Suprapubic skin (tissue), 3 donors: ENCODE measurements at regions not wholly inside any gene's neighbourhood (a gene's known extent, or its start where the extent isn't known, plus 50 kb on each side); places are given as distances from the start of the nearest gene placed in this dataset.

Experiments used
- POLR2A ChIP-seq, 2 donors: fragments of 450-650 bp; IDR thresholded peaks; one replicate each; pipeline ENCODE4 v1.6.1; 2017; ENCODE audit warnings: antibody characterized with exemption in 2 of 2, mild to moderate bottlenecking in 2 of 2, moderate library complexity in 2 of 2
- TF ChIP-seq, protein P1 (sequence below), 2 donors: fragments of 200-600 bp in 1 of 2; fragments of 450-650 bp in 1 of 2; sonication (generic) in 1 of 2; IDR thresholded peaks; one replicate each; pipeline ENCODE4 v1.5.1; 2016 to 2019; ENCODE audit warnings: antibody characterized with exemption in 2 of 2, mild to moderate bottlenecking in 1 of 2, moderate library complexity in 1 of 2

GRCh38 chrX:65878456-65878855 lies 161.4 kb downstream of the VSIG4 start:
- TF ChIP-seq, protein P1, sequence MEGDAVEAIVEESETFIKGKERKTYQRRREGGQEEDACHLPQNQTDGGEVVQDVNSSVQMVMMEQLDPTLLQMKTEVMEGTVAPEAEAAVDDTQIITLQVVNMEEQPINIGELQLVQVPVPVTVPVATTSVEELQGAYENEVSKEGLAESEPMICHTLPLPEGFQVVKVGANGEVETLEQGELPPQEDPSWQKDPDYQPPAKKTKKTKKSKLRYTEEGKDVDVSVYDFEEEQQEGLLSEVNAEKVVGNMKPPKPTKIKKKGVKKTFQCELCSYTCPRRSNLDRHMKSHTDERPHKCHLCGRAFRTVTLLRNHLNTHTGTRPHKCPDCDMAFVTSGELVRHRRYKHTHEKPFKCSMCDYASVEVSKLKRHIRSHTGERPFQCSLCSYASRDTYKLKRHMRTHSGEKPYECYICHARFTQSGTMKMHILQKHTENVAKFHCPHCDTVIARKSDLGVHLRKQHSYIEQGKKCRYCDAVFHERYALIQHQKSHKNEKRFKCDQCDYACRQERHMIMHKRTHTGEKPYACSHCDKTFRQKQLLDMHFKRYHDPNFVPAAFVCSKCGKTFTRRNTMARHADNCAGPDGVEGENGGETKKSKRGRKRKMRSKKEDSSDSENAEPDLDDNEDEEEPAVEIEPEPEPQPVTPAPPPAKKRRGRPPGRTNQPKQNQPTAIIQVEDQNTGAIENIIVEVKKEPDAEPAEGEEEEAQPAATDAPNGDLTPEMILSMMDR (IDR thresholded peaks at IDR 0.05): no peak
- TF ChIP-seq POLR2A (IDR thresholded peaks at IDR 0.05): no peak
